GM12878 (cell line): ENCODE measurements at regions not wholly inside any gene's neighbourhood (a gene's known extent, or its start where the extent isn't known, plus 50 kb on each side); places are given as distances from the start of the nearest gene placed in this dataset.

Experiments used
- ATAC-seq: fragments of 200-7000 bp; cut with Tn5 transposase; 3 replicates; pipeline ENCODE4 v1.9.1; 2020; ENCODE audit warnings: mild to moderate bottlenecking, moderate library complexity
- BruUV-seq: library from RNA; stranded (reverse); fragments of 400-500 nt; replicated peaks from 2 replicates; lab custom pipeline; 2021; lab: Mats Ljungman, UMichigan
- CTCF ChIA-PET: fragments of 300-600 bp; sonication (Branson Sonifier 250); formaldehyde crosslinking; extraction: SDS; loops from one replicate; lab custom pipeline; 2021; ENCODE audit warnings: inconsistent platforms; lab: Yijun Ruan, JAX
- POLR2A ChIA-PET: fragments of 350-600 bp; formaldehyde crosslinking; extraction: SDS; loops from one replicate; lab custom pipeline; 2021; ENCODE audit warnings: inconsistent platforms; lab: Charles Lee
- RAD21 ChIA-PET: fragments of 300-600 bp; sonication (Branson Sonifier 250); formaldehyde crosslinking; loops from one replicate; lab custom pipeline; 2023; ENCODE audit warnings: antibody characterized with exemption; ENCODE audit not compliant: unreplicated experiment; lab: Charles Lee
- SMC1A ChIA-PET: fragments of 300-600 bp; sonication (Branson Sonifier 250); formaldehyde crosslinking; loops from one replicate; lab custom pipeline; 2023; ENCODE audit not compliant: unreplicated experiment, uncharacterized antibody; lab: Charles Lee
- DNase-seq: peaks from one replicate; pipeline ENCODE4 v3.0.0-alpha.2; 2011; ENCODE audit warnings: low read depth, low spot score
- FAIRE-seq: peaks from 3 replicates; lab custom pipeline; 2011; peaks lifted over from hg19 to GRCh38; lab: Jason Lieb, UNC
- H2AFZ ChIP-seq: 2 replicates; pipeline ENCODE4 v1.6.0; 2011; ENCODE audit warnings: low read depth, low read length, control low read depth; ENCODE audit not compliant: control insufficient read depth
- H3K27ac ChIP-seq: 2 replicates; pipeline ENCODE4 v1.5.1; 2011; ENCODE audit warnings: control low read depth; ENCODE audit not compliant: control insufficient read depth, insufficient read depth
- H3K27me3 ChIP-seq, 2 experiments: replicated peaks in 1 of 2; 2 replicates each; pipeline versions ENCODE4 v1.6.0 to v1.6.1; 2011; ENCODE audit warnings: low read length in 1 of 2; ENCODE audit not compliant: control insufficient read depth in 2 of 2, insufficient read depth in 2 of 2
- H3K36me3 ChIP-seq, 2 experiments: 2 replicates each; pipeline ENCODE4 v1.5.1; 2011; ENCODE audit warnings: low read length in 1 of 2; ENCODE audit not compliant: control insufficient read depth in 2 of 2, insufficient read depth in 2 of 2
- H3K4me1 ChIP-seq: 2 replicates; pipeline ENCODE4 v1.6.1; 2011; ENCODE audit warnings: mild to moderate bottlenecking, low read length, moderate library complexity, mixed read lengths; ENCODE audit not compliant: control insufficient read depth, insufficient read depth
- H3K4me2 ChIP-seq: 2 replicates; pipeline ENCODE4 v1.6.0; 2011; ENCODE audit warnings: control low read depth; ENCODE audit not compliant: control insufficient read depth, insufficient read depth
- H3K4me3 ChIP-seq: fragments of 200-600 bp; sonication (generic); 2 replicates; pipeline ENCODE4 v1.5.1; 2016
- H3K79me2 ChIP-seq: 2 replicates; pipeline ENCODE4 v1.6.0; 2011; ENCODE audit warnings: low read length; ENCODE audit not compliant: control insufficient read depth, insufficient read depth
- H3K9ac ChIP-seq: 2 replicates; pipeline ENCODE4 v1.8.0; 2011; ENCODE audit warnings: low read length, control low read depth, mixed read lengths; ENCODE audit not compliant: control insufficient read depth, insufficient read depth
- H3K9me3 ChIP-seq: replicated peaks from 3 replicates; pipeline ENCODE4 v1.5.1; 2011; ENCODE audit warnings: mild to moderate bottlenecking, low read length; ENCODE audit not compliant: control insufficient read depth, insufficient read depth
- H4K20me1 ChIP-seq: 2 replicates; pipeline ENCODE4 v1.6.0; 2011; ENCODE audit not compliant: control insufficient read depth, insufficient read depth
- BACH1 ChIP-seq: fragments of 450-650 bp; IDR thresholded peaks from 2 replicates; pipeline ENCODE4 v1.6.1; 2017; ENCODE audit warnings: mild to moderate bottlenecking, borderline replicate concordance
- BCL11A ChIP-seq: IDR thresholded peaks from 2 replicates; pipeline ENCODE4 v1.6.1; 2011; ENCODE audit warnings: low read depth, low read length
- EP300 ChIP-seq, 2 experiments: fragments of 150-350 bp in 1 of 2; IDR thresholded peaks; 2 replicates each; pipeline ENCODE4 v1.6.1; 2011 to 2012; ENCODE audit warnings: low read depth in 2 of 2, low read length in 2 of 2, borderline replicate concordance in 1 of 2, improper control_type of control experiment in 1 of 2, inconsistent platforms in 1 of 2; ENCODE audit not compliant: control insufficient read depth in 1 of 2
- FOXM1 ChIP-seq: IDR thresholded peaks from 2 replicates; pipeline ENCODE4 v1.6.1; 2012; ENCODE audit warnings: low read depth, mild to moderate bottlenecking, inconsistent platforms, low read length, moderate library complexity
- IKZF1 ChIP-seq: fragments of 450-650 bp; conservative IDR thresholded peaks from 2 replicates; pipeline ENCODE4 v1.6.1; 2017; ENCODE audit warnings: antibody characterized with exemption, mild to moderate bottlenecking
- MTA2 ChIP-seq: fragments of 450-650 bp; IDR thresholded peaks from 2 replicates; pipeline ENCODE4 v1.6.1; 2016; ENCODE audit warnings: low read depth, mild to moderate bottlenecking, moderate library complexity
- NFYB ChIP-seq: IDR thresholded peaks from 2 replicates; pipeline ENCODE4 v1.6.1; 2011; ENCODE audit warnings: low read depth, mild to moderate bottlenecking, low read length, improper control_type of control experiment, moderate library complexity; ENCODE audit not compliant: insufficient read depth
- RAD21 ChIP-seq: IDR thresholded peaks from 2 replicates; pipeline ENCODE4 v1.6.1; 2011; ENCODE audit warnings: mild to moderate bottlenecking, low read depth, low read length, moderate library complexity; ENCODE audit not compliant: insufficient read depth
- RCOR1 ChIP-seq: conservative IDR thresholded peaks from 2 replicates; pipeline ENCODE4 v1.6.1; 2012; ENCODE audit warnings: low read depth, low read length, improper control_type of control experiment
- SMAD5 ChIP-seq: IDR thresholded peaks from 2 replicates; pipeline ENCODE4 v1.6.1; 2016; ENCODE audit warnings: antibody characterized with exemption, low read depth
- SMC3 ChIP-seq: IDR thresholded peaks from 2 replicates; pipeline ENCODE4 v1.6.1; 2011; ENCODE audit warnings: low read length, improper control_type of control experiment, borderline replicate concordance
- SP1 ChIP-seq: IDR thresholded peaks from one replicate; pipeline ENCODE4 v1.6.1; 2011; ENCODE audit warnings: low read depth, low read length
- SREBF1 ChIP-seq: IDR thresholded peaks from 2 replicates; pipeline ENCODE4 v1.6.1; 2012; ENCODE audit warnings: mild to moderate bottlenecking, low read length
- SRF ChIP-seq, 2 experiments: IDR thresholded peaks; 2 replicates each; pipeline ENCODE4 v1.6.1; 2011; ENCODE audit warnings: low read depth in 2 of 2, low read length in 2 of 2, mild to moderate bottlenecking in 1 of 2, moderate library complexity in 1 of 2
- STAT1 ChIP-seq: fragments of 450-650 bp; conservative IDR thresholded peaks from 2 replicates; pipeline ENCODE4 v1.6.1; 2014; ENCODE audit warnings: antibody characterized with exemption, mild to moderate bottlenecking
- TCF12 ChIP-seq: IDR thresholded peaks from 2 replicates; pipeline ENCODE4 v1.6.1; 2011; ENCODE audit warnings: low read depth, mild to moderate bottlenecking, low read length
- YY1 ChIP-seq: IDR thresholded peaks from 2 replicates; pipeline ENCODE4 v1.6.1; 2011; ENCODE audit warnings: low read depth, mild to moderate bottlenecking, low read length
- ZNF207 ChIP-seq: fragments of 450-650 bp; IDR thresholded peaks from 2 replicates; pipeline ENCODE4 v1.6.1; 2014; ENCODE audit warnings: antibody characterized with exemption, mild to moderate bottlenecking, borderline replicate concordance
- WGBS: methylation state at CpG from one replicate; pipeline ENCODE4 v1.1.6; 2016; ENCODE audit warnings: low lambda C conversion rate; ENCODE audit not compliant: insufficient replicate concordance, insufficient coverage; ENCODE audit errors: missing lambda C conversion rate; 5-methylcytosine and 5-hydroxymethylcytosine counted together
- in situ Hi-C: fragments of 300-500 bp; cut with MboI; formaldehyde crosslinking; loops from 9 replicates; pipeline ENCODE4 v1.14.3; 2018; ENCODE audit warnings: mixed read lengths
- intact Hi-C: fragments of 100-400 bp; cut with micrococcal nuclease; formaldehyde crosslinking; loops from one replicate; pipeline ENCODE4 v1.14.2; 2022; ENCODE audit not compliant: unreplicated experiment
- TF ChIP-seq, protein P1 (sequence below), 3 experiments: IDR thresholded peaks in 2 of 3; conservative IDR thresholded peaks in 1 of 3; 2 replicates each; pipeline ENCODE4 v1.5.1; 2011; ENCODE audit warnings: low read depth in 3 of 3, low read length in 3 of 3, mild to moderate bottlenecking in 3 of 3, control low read depth in 2 of 3, moderate library complexity in 2 of 3, inconsistent platforms in 1 of 3, mixed read lengths in 1 of 3; ENCODE audit not compliant: control insufficient read depth in 2 of 3, insufficient read depth in 1 of 3; ENCODE audit errors: extremely low read depth in 1 of 3
- TF ChIP-seq, protein P2 (sequence below): fragments of 450-650 bp; formaldehyde crosslinking; IDR thresholded peaks from 2 replicates; pipeline ENCODE4 v1.5.0; 2022; ENCODE audit warnings: mild to moderate bottlenecking, missing genetic modification characterization

DNA sequence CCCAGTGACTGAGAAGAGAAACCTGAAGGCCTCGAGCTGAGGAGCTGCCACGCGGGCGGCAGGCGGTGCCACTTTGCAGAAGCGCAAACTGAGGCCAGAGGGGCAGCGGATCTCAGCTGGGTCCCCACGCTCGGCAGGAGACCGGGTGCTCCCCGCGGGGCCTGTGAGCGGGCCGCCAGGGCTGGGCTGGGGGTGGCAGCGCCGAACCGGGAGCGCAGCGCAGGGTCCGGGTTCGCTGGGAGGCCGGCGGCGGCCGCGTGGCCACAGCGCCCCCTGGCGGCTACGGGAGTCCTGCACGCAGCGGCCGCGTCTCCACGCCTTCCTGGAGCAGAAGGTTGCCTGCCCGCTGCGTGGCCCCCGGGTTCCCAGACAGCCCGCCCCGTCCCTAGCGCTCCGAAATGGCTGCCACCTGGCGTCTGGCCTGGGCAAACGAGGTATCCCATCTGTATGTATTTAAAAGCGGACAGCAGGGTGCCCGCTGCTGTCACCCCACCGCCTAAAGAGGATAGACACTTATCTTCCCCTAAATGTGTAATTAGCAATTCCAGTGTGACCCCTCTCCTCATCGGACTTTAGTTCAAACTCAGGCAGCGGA is 96.1 kb upstream of the CDH5 start:
- DNase-seq (no peak), ATAC-seq (peak; percentile 80), FAIRE-seq (no peak)
- H3K4me3 ChIP-seq: no peak overlapping the region
- no peak overlapping the region for H2AFZ ChIP-seq
- no peaks in the 10 kb centered on the region for H3K36me3 ChIP-seq
- POLR2A ChIA-PET: no interaction called here
- RAD21 ChIA-PET: interaction anchor here (0.7 kb wide), 1 partner anchor 163 kb away, joined by 3 read pairs; no protein-coding TSS in a partner anchor
- peaks cover 0 to 2% of the 10 kb centered on the region in 2 experiments; a peak in 3 of 4 replicates for H3K27me3 ChIP-seq
- WGBS: 25% methylated on average over 21 of the region's 48 CpGs
- SMC1A ChIA-PET: no interaction called here
- CTCF ChIA-PET: interaction anchor here (0.8 to 1.5 kb wide), 4 partner anchors 17 to 167 kb away, joined by 3 to 5 read pairs (median 3); no protein-coding TSS in a partner anchor
- H3K4me2 ChIP-seq: no peak overlapping the region
- H3K79me2 ChIP-seq: no peaks in the 10 kb centered on the region
- peak; percentile 39; the same call in 1 of the 2 replicates for TF ChIP-seq SMC3
- TF ChIP-seq NFYB: no peak
- TF ChIP-seq BACH1: no peak
- TF ChIP-seq YY1: 0 out of 2 replicates have a peak, but pooled peaks have one; percentile 28
- TF ChIP-seq MTA2: no peak
- TF ChIP-seq SMAD5: no peak
- no peak for TF ChIP-seq SRF (IDR thresholded peaks at IDR 0.05; ENCODE audit: low read depth in 2 of 2, low read length in 2 of 2)
- TF ChIP-seq STAT1: no peak
- no peak for TF ChIP-seq SREBF1
- TF ChIP-seq RCOR1: no peak
- no peak for TF ChIP-seq TCF12
- no peak for TF ChIP-seq EP300 (IDR thresholded peaks at IDR 0.05; ENCODE audit: borderline replicate concordance in 1 of 2, control insufficient read depth in 1 of 2, low read depth in 2 of 2, low read length in 2 of 2)
- TF ChIP-seq ZNF207: no peak
- no peak for TF ChIP-seq BCL11A
- TF ChIP-seq, protein P1, sequence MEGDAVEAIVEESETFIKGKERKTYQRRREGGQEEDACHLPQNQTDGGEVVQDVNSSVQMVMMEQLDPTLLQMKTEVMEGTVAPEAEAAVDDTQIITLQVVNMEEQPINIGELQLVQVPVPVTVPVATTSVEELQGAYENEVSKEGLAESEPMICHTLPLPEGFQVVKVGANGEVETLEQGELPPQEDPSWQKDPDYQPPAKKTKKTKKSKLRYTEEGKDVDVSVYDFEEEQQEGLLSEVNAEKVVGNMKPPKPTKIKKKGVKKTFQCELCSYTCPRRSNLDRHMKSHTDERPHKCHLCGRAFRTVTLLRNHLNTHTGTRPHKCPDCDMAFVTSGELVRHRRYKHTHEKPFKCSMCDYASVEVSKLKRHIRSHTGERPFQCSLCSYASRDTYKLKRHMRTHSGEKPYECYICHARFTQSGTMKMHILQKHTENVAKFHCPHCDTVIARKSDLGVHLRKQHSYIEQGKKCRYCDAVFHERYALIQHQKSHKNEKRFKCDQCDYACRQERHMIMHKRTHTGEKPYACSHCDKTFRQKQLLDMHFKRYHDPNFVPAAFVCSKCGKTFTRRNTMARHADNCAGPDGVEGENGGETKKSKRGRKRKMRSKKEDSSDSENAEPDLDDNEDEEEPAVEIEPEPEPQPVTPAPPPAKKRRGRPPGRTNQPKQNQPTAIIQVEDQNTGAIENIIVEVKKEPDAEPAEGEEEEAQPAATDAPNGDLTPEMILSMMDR (IDR thresholded peaks at IDR 0.05 in 2 of 3, conservative IDR thresholded peaks at IDR 0.05 in 1 of 3; ENCODE audit: control insufficient read depth in 2 of 3, extremely low read depth in 1 of 3, insufficient read depth in 1 of 3, low read depth in 3 of 3, low read length in 3 of 3): peak; percentile 68 to 76 (median 71)
- no peak for TF ChIP-seq IKZF1
- TF ChIP-seq, protein P2, sequence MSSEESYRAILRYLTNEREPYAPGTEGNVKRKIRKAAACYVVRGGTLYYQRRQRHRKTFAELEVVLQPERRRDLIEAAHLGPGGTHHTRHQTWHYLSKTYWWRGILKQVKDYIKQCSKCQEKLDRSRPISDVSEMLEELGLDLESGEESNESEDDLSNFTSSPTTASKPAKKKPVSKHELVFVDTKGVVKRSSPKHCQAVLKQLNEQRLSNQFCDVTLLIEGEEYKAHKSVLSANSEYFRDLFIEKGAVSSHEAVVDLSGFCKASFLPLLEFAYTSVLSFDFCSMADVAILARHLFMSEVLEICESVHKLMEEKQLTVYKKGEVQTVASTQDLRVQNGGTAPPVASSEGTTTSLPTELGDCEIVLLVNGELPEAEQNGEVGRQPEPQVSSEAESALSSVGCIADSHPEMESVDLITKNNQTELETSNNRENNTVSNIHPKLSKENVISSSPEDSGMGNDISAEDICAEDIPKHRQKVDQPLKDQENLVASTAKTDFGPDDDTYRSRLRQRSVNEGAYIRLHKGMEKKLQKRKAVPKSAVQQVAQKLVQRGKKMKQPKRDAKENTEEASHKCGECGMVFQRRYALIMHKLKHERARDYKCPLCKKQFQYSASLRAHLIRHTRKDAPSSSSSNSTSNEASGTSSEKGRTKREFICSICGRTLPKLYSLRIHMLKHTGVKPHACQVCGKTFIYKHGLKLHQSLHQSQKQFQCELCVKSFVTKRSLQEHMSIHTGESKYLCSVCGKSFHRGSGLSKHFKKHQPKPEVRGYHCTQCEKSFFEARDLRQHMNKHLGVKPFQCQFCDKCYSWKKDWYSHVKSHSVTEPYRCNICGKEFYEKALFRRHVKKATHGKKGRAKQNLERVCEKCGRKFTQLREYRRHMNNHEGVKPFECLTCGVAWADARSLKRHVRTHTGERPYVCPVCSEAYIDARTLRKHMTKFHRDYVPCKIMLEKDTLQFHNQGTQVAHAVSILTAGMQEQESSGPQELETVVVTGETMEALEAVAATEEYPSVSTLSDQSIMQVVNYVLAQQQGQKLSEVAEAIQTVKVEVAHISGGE: no peak
- no peak for TF ChIP-seq SP1
- TF ChIP-seq FOXM1: no peak
- peak; percentile 51 for TF ChIP-seq RAD21
- no TSS peak for BruUV-seq
- no peaks in the 10 kb centered on the region for H3K4me1 ChIP-seq
- no peak overlapping the region for H3K27ac ChIP-seq
- no peak overlapping the region for H3K9ac ChIP-seq
- H4K20me1 ChIP-seq: no peaks in the 10 kb centered on the region
- in situ Hi-C loops (no loop called here), intact Hi-C loops (loop anchor here (2.0 kb wide), 2 partner anchors 54 to 566 kb away; no protein-coding TSS in a partner anchor)
- no peaks in the 10 kb centered on the region for H3K9me3 ChIP-seq
